Pulmonary artery endothelial cell (primary cell): ENCODE measurements at regions not wholly inside any gene's neighbourhood (a gene's known extent, or its start where the extent isn't known, plus 50 kb on each side); places are given as distances from the start of the nearest gene placed in this dataset.

Source experiments
- DNase-seq: peaks from one replicate; pipeline ENCODE4 v3.0.0-alpha.2; 2011; ENCODE audit warnings: low read depth, low spot score

DNA sequence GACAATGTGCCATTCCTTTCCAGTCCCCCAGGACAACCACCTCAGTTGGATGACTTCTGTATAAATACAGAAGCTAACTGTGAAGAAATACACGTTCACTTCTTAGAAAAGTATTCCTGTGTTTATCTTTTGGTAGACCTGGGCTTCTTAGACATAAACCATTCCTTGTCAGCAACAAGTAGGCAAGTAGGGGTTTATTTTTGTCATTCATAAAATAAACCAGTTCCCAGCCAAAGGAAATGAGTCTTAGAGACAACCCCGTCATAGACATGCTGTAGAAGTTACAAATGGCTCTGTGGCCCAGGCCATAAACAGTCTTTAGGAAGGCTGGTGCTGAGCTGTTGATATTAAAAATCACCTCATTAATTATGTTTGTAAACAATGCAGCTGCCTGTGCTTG lies 243.2 kb downstream of the SPTSSA start:
- DNase-seq: no peak

DNA sequence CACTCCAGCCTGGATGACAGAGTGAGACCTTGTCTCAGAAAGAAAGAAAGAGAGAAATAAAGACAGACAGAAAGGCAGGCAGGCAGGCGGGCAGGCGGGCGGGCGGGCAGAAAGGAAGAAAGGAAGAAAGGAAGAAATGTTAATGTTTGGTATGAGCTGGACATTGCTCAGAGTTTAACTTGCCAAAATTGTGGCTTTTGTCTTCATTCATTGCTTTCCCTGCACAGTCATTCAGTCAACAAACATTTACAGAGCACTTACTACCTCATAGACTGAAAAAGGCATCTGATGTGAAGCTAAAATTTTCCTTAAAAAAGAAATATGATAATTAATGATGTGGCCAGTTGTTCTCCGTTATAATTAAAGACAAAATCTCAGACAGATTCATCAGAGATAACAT lies 247.1 kb downstream of the SPTSSA start:
- DNase-seq: no peak

DNA sequence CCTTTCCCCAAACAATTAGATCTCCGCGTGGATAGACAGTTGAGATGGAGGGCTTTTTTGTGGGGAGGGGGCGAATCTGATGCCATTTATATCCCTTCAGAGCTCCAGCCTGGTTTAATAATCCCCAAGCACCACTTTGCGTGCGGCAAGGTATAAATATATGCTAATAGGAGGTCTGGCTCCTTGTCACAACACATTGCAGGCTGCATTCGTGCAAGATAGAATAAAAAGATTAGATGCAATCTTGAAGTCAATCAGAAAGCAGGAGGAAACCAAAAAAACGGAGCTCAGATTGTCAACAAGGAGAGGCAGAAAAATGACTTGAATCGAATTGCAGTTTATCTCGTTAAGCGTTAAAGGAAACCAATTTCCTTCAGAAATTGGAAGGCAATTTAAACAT lies 248.7 kb downstream of the SPTSSA start:
- no peak for DNase-seq

DNA sequence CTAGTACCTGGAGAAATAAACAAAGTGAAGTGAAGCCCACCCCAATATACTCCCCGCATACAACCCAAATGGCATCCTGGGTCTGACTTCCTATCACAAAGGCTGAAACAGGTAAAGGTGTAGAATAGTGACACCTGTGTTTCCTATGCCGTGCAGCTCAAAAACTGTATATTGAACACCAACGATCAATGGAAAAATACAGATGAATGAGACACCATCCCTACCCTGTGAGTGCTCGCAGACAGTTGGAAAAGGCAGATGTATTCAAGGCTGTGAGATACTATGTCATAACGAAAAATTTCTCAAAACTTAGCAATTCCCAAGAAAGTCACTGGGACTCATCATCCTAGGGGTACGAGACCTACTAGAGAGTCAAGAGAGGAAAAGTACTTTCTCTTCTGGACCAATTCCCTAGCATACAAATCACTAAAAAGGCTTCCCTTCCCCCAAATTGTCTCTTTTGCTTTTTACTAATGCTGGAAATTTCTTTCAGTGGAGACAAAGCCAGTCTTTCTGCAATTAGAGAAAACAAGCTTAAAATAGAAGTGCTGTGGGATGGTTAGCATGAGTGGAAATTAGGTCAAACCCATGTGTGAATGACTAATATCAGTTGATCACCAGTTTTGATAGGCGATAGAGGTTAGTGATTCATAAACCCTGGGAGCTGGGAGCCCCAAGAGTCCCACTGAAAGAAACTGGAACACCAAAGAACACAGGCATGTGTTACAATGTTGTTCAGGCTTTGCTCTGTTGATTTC lies 249.7 kb downstream of the SPTSSA start:
- DNase-seq: no peak

DNA sequence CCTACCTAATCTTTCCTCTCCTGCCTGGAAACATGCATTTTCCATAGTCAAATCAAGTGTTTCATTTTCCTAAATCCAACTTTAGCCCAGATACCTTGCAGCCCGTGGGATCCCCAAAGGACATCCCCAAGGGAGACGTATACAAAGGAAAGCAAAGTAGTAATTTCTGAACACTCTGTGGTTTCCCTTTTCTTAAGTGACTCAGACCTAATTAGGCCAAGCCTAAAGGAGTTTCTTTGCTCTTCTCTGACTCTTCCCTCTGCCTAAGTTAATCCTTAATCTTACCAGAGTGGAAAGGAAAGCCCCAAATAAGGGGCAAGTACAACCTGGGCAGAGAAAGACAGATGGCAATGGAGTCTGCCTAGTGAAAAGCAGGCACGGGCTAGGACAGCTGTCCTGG lies 250.3 kb downstream of the SPTSSA start:
- no peak for DNase-seq

DNA sequence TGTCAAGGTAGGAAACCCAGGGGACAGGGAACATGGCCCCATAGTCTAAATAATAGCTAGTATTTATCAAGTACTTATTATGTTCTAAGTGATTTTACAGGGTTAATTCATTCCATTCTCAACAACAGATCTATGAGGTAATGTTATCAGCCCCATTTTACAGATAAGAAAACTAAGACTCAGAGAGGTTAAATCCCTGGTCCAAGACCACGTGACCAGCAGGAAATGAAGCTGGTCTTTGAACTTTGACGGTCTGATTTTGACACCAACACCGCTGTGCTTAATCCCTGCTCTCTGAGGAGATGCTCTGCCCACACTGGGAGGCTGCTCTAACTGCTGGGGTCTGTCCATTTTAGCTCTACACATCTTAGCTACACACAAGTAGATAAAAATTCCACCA lies 253.5 kb downstream of the SPTSSA start:
- DNase-seq: no peak

DNA sequence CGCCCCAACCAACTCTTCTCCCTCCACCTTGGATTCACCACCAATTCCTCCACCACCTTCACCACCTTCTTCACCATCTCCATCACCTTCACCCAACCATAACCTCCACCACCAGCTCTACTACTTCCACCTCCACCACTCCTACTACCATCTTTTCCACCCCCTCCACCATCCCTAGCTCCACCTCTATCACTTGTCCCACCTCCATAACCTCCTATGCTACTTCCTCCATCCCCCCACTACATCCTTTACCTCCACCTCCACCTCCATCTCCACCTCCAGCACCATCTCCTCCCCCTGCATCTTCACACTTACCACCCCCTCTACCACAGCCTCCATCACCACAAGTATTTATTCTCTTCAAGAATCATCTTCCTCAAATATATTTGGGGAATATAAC lies 254.9 kb upstream of the EGLN3 start:
- no peak for DNase-seq

DNA sequence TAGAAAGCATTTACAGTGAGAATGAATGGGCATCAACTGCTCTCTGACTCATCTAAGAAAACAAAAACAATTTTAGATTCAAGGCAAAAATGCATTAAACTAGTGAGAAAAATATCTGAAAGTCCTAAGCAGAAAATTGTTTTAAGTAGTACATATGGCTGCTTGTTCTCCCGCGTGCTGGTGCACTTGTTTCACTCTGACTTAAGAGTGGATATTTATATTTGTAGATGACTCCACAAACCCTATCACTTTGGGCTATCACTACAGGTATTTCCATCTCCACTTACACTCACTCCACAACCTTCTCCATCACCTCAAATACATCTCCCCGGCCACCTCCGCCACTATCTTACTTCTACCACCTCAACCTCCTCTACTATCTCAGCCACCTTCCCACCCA lies 253.9 kb upstream of the EGLN3 start:
- DNase-seq: no peak

DNA sequence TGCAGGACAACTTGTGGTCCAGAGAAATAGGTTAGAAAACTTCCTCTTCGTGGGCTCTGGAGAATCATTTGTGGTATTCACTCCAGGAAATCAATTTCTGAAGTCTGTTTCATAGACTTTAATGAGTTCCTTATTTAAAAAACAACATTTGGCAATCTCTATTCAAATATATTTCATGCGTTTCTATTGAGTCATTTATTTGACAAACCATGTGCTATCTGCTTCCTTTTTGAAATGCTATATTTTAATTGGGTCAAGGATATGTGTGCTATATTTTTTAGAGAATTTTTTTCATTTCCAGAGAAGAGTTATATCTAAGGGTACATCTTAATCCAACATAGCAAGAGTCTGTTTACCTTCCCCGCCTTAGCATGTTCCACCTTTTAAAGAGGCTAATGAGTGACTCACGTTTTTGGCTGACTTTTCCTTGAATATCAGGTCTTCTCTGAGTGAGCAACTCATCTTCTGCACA lies 252.4 kb upstream of the EGLN3 start:
- no peak for DNase-seq

DNA sequence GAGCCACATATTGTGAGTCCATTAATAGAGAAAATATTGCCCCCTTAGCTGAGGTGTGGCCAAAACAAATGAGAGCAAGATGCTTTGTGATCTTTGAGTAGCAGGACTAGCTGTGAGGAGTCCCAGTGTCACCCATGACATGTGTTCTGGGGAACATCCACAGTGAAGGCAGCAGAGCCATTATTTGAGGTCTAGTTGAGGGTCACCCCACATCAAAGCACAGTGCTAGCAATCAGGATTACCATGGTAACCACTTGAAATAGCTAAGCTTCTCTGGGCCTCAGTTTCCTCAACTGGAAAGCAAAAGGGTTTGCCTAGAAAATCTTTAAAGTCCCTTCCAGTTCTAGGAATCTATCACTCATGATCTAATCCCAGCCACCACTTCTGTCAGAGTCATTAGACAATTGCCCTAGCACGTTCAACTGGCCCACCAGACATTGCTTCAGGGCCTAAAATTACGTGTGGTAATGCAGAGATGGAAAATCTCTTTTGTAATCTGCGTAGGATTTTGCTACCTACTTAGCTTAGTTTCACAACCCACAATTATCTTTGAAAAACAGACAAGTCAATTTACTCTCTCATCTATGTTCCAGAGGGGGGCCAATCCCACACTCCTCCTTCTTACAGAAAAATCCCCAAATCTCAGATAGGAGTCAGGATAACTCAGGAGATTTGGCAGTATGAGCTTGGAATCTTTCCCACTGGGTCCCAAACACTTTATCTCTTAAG lies 251.2 kb upstream of the EGLN3 start:
- DNase-seq: no peak

DNA sequence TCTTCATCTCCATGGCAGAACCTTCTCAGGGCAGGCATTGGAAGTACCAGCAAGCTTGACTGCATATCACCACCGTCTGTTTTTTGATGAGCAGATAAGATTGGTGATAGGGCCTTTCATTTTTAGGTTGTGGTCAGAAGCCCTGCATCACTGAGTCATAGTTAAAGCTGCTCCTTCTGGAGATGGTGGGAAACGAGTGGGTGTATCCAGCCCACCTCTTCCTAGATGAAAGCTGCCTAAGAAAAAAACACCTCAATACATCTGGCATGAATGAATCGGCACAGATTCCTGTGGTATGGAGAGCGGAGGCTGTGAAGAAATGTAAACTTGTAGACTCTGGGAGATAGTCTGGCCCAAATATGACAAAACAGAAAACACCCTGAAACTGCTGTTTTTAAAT lies 248.7 kb upstream of the EGLN3 start:
- DNase-seq: no peak

DNA sequence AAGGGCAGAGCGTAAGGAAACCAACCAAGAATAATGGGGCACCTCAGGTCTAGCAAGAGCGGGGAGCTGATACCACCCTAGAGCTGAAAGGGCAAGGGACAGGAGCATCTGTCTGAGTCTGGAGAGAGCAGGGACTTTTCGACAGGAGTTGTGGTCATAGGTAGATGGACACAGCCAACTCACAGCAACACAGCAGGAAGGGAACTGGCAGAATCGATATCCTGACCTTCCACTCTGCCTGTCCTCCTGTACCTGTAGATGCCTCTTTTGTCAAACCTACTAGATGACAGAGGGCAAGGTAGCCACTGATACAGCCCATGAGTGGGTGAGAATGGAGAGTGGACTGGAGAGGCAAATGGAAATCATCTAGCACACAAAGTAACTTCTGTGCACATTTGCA lies 247.2 kb upstream of the EGLN3 start:
- no peak for DNase-seq

DNA sequence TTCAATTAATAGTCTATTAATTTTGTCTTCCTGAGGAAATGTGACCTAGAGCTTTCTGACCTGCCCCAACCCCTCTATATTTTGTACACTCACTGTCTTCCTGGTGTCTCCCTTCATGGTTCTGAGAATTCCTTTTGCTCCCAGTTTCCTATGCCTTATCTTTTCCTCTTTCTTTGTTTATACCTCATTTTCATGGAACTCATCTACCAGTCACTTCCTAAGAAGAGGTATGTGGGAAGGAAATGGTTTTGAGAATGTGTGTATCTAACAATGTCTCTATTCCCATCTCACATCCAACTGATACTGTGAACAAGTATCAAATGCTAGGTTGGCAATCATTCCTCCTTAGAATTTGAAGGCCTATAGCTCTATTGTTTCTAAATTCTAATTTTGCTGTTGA lies 245.1 kb upstream of the EGLN3 start:
- no peak for DNase-seq

DNA sequence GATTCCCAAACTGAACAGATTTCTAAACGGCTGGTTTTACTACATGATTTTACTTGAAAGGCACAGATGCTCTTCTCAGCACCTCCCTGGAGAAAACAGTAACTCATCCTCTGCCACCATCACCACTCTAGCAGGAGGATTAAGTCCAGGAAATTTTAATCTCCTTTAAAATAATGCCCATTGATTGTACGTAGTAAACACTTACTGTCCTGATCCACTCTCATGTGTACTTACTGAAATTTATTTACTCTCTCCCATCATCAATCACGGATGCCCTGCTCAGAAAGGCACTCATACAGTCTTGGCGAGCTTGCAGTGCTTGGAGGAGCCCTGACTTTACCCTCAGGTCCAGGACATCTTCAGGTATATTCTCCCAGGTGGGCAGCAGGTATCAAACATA lies 239.8 kb upstream of the EGLN3 start:
- no peak for DNase-seq

DNA sequence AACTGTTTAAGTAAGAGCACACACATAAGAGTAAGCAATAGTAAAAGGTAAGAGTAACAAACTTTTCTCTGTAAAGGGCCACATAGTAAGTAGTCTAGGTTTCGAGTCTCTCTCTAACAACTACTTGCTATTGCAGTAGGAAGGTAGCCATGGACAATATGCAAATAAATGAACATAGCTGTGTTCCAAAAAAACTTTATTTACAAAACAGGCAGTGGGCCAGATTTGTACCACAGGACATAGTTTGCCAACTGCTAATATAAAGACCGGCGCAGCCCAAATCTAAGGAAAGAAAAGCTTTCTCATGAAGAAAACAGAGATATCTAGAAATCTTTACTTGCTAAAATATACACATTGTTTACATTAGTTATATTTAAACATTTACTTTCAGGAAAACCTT lies 239.0 kb upstream of the EGLN3 start:
- DNase-seq: no peak

DNA sequence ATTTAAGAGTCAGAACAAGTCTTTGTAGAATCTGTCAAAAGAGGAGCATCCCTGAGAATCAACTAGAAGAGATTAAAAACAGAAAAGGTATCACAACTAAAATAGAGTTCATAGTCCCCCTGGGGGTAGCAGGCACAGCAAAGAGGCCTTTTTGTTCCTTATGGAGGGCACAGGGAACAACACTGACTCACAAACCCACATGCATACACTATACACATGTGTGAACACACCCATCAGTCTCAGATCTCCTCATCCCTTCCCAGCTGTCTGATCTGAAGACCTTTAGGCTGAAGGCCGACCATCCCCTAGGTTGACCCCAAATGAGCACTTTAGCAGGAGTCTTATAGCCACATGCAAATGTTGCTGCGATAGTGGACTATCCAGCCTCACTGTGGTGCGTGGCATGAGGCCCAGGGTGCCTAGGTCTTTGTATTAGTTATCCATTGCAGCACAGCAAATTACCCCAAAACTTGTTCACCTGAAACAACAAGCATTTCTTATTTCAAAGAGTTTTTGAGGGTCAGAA lies 236.7 kb upstream of the EGLN3 start:
- DNase-seq: no peak

DNA sequence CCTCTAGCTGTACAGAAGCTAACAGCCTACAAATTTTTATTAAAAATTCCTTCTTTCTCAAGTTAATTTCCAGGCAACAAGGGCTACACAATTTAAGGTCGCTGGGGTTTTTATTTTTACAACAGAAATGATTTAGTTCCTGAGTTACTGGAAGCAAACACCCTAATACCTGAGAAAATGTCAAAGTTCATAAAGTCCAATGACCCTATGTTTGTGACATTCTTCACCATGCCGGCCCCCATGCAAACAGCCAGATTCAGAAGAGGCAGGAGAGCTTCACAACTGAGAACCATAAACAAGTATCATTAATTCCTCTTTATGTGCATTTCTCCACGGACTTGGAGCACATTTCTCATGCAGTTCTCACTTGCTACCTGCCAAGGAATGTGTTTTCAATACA lies 236.2 kb upstream of the EGLN3 start:
- no peak for DNase-seq

DNA sequence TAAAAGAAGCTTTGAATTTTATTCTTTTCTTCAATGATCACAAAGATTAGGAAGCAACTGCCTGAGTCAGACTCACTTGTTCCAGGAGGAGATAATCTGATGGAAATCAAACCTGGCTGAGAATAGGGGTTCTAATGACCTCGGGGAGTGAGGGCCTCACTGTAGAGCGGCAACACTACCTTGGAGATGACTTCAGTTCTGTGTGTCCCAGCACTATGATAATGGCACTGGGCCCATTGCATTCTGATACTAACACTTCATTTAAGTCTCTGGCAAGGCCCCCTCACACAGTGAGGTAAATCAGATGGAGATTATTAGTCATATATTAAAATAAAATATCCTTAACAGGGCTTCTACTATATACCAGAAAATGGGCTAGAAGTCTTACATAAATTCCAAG lies 233.3 kb upstream of the EGLN3 start:
- no peak for DNase-seq

DNA sequence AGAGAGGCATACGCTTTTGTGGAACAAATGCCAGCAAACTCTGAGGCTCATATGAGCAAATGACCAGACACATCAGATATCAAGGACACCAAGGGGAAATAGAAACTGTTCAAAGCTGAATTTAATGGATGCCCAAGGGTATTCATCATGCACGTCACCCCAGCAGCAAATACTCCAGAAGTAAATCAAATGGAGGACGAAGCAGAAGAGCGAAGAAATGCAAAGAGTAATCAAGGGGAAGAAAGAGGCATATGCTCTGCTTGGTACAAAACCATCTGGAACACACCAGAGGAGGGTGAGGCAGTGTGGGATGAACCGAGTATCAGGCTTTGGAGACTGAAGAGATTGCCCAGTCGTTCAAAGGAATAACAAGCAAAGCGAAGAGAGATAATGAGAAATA lies 232.6 kb upstream of the EGLN3 start:
- no peak for DNase-seq

DNA sequence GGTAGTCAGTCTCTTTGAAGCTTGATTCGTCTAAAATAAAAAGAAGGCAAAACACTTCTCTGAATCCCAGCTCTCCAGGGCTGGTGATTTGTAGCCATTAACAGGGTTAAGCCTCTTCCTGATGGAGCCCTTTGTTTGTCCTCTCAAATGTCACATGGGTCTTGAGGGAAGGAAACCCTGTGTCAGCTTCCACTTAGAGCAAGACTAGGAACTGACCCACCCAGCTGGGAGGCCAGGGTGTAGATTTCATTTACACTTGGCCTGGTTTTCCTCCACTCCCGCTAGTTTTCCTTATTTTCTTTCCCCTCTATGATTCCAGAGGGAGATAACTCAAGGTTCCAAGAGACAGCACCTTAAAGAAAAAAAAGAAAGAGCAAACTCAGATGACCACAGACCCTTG lies 230.5 kb upstream of the EGLN3 start:
- DNase-seq: no peak

DNA sequence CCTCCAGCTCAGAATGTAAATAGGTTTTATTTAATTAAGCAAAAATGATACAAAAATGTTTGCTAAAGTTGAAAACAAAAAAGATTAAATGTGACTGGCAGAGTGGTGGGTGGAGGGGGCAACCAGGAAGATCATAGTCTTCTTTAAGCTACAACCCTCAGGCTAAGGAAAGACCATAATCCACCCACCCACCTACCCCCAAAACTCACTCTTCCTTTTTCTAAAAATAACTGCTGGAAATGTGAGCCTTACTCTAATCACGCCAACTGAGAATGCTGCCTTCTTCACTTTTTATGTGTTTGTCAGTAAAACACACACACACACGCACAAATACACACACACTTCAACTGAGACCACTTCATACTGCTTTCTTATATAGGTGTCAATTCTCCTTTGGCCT lies 230.0 kb upstream of the EGLN3 start:
- DNase-seq: no peak

DNA sequence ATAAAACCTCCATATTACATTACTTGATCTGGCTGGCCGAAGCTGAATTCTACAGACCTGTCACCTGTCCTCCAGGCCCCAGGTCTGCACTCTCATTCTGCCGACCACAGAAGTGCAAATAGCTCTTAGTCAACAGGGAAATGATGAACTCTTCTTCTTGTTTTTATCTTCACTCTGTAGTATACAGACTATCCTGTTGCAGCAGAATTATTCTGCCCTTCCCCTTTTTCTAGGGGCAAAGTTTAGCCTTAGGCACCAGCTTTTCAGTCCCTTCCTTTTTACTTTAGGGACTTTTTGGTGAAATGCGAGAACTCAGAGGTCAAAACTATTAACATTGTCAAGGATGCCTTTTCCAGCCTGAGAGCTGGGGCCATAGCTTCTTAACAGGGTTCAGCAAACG lies 229.6 kb upstream of the EGLN3 start:
- DNase-seq: no peak

DNA sequence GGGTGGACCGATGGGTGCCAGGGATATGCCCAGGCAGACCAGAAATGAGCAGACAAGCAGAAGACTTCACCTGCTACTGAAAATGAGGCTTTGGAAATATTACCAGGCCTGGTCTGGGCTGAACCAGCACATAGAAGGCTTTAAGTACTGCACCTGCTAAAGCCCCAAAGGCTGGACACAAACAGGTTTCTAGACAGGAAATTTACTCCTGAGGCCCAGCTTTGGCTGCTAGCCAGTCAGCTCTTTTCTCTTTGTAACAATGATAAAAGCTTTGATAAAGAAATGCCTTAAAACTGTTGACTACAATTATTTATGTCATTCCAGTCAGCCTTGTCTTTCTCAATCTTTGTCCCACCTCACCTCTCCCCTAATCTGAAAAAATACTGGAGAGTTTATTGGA lies 228.9 kb upstream of the EGLN3 start:
- no peak for DNase-seq
